GM12892 (cell line): ENCODE measurements at regions not wholly inside any gene's neighbourhood (a gene's known extent, or its start where the extent isn't known, plus 50 kb on each side); places are given as distances from the start of the nearest gene placed in this dataset.

Experiments used
- POLR2A ChIP-seq: IDR thresholded peaks from 2 replicates; pipeline ENCODE4 v1.6.1; 2011; ENCODE audit warnings: low read depth, low read length, control low read depth
- POLR2AphosphoS5 ChIP-seq: IDR thresholded peaks from 2 replicates; pipeline ENCODE4 v1.6.1; 2011; ENCODE audit warnings: low read depth, low read length, control low read depth

GRCh38 chr15:96019114-96019513, 311.4 kb upstream of the NR2F2 start:
- TF ChIP-seq POLR2AphosphoS5, result no peak
- no peak for TF ChIP-seq POLR2A
